ENCODE measurements at regions not wholly inside any gene's neighbourhood (a gene's known extent, or its start where the extent isn't known, plus 50 kb on each side); places are given as distances from the start of the nearest gene placed in this dataset.
"Not testable (repeated sequence)": the region's sequence is repeated elsewhere in the genome, so short reads cannot be mapped to it uniquely, and the experiment has no call there.

- no peak for FAIRE-seq
- no peaks in the 10 kb centered on the region for H4K20me1 ChIP-seq (ENCODE audit: control insufficient read depth, extremely low read depth, insufficient read depth, low read length)
- dilution Hi-C loops (cut with MboI; ENCODE audit: extremely low pct_ligation_motif_present, low sequenced_read_pairs), result no loop called here
Observed at GRCh38 chr7:66523409-66523808, 105.3 kb upstream of the KCTD7 start.

GRCh38 chr7:66524738-66525137, 103.9 kb upstream of the KCTD7 start:
- dilution Hi-C loops (cut with MboI; ENCODE audit: extremely low pct_ligation_motif_present, low sequenced_read_pairs), result no loop called here
- Histone ChIP-seq H3K9me1 (ENCODE audit: control insufficient read depth, extremely low read depth, insufficient read depth, low read length) (no peaks in the 10 kb centered on the region), H2AFZ (ENCODE audit: control insufficient read depth, low read length) (no peak overlapping the region), H3K27ac (ENCODE audit: control insufficient read depth, insufficient read depth, low read length) (no peak overlapping the region), H3K4me1 (ENCODE audit: control insufficient read depth, extremely low read depth, insufficient read depth, low read length) (no peaks in the 10 kb centered on the region), H3K4me3 (ENCODE audit: control insufficient read depth in 2 of 3, extremely low read depth in 1 of 3, insufficient read depth in 2 of 3, low read depth in 1 of 3, low read length in 3 of 3) (no peak overlapping the region), H3K9me3 (ENCODE audit: control insufficient read depth, low read depth, low read length) (no peaks in the 10 kb centered on the region), H3K36me3 (ENCODE audit: control insufficient read depth in 2 of 2, extremely low read depth in 1 of 2, insufficient read depth in 2 of 2, low read length in 2 of 2) (peaks cover 0 to 1% of the 10 kb centered on the region in 2 experiments), H3K79me2 (ENCODE audit: control insufficient read depth, insufficient read depth, low read length) (no peaks in the 10 kb centered on the region), H3K27me3 (ENCODE audit: control insufficient read depth, extremely low read depth, insufficient read depth, low read length) (no peaks in the 10 kb centered on the region), H4K20me1 (ENCODE audit: control insufficient read depth, extremely low read depth, insufficient read depth, low read length) (no peaks in the 10 kb centered on the region), H3K4me2 (ENCODE audit: control insufficient read depth, extremely low read depth, insufficient read depth, low read depth, low read length) (no peak overlapping the region), H3K9ac (ENCODE audit: control insufficient read depth, extremely low read depth, insufficient read depth, low read length) (no peak overlapping the region)
- FAIRE-seq (no peak), DNase-seq (ENCODE audit: low read depth, low spot score) (no peak)
- TF ChIP-seq EZH2 (IDR thresholded peaks at IDR 0.05; ENCODE audit: low read length) (no peak), CTCF (optimal IDR thresholded peaks at IDR 0.05 in 1 of 3, IDR thresholded peaks at IDR 0.05 in 1 of 3, conservative IDR thresholded peaks at IDR 0.05 in 1 of 3; ENCODE audit: extremely low read depth in 1 of 3, insufficient read depth in 2 of 3, low read length in 3 of 3) (no peak)

More at GRCh38 chr7:66523409-66523808, 105.3 kb upstream of the KCTD7 start:
- Histone ChIP-seq H3K27ac (ENCODE audit: control insufficient read depth, insufficient read depth, low read length) (no peak overlapping the region), H3K27me3 (ENCODE audit: control insufficient read depth, extremely low read depth, insufficient read depth, low read length) (no peaks in the 10 kb centered on the region), H3K4me2 (ENCODE audit: control insufficient read depth, extremely low read depth, insufficient read depth, low read depth, low read length) (no peak overlapping the region), H3K4me3 (ENCODE audit: control insufficient read depth in 2 of 3, extremely low read depth in 1 of 3, insufficient read depth in 2 of 3, low read depth in 1 of 3, low read length in 3 of 3) (no peak overlapping the region), H3K4me1 (ENCODE audit: control insufficient read depth, extremely low read depth, insufficient read depth, low read length) (no peaks in the 10 kb centered on the region), H3K36me3 (ENCODE audit: control insufficient read depth in 2 of 2, extremely low read depth in 1 of 2, insufficient read depth in 2 of 2, low read length in 2 of 2) (no peaks in the 10 kb centered on the region), H3K79me2 (ENCODE audit: control insufficient read depth, insufficient read depth, low read length) (no peaks in the 10 kb centered on the region), H3K9ac (ENCODE audit: control insufficient read depth, extremely low read depth, insufficient read depth, low read length) (no peak overlapping the region), H2AFZ (ENCODE audit: control insufficient read depth, low read length) (no peak overlapping the region), H3K9me3 (ENCODE audit: control insufficient read depth, low read depth, low read length) (no peaks in the 10 kb centered on the region), H3K9me1 (ENCODE audit: control insufficient read depth, extremely low read depth, insufficient read depth, low read length) (no peaks in the 10 kb centered on the region)
- no peak for DNase-seq (ENCODE audit: low read depth, low spot score)
- TF ChIP-seq EZH2 (IDR thresholded peaks at IDR 0.05; ENCODE audit: low read length) (no peak), CTCF (optimal IDR thresholded peaks at IDR 0.05 in 1 of 3, IDR thresholded peaks at IDR 0.05 in 1 of 3, conservative IDR thresholded peaks at IDR 0.05 in 1 of 3; ENCODE audit: extremely low read depth in 1 of 3, insufficient read depth in 2 of 3, low read length in 3 of 3) (no peak)

GRCh38 chr7:66526782-66527181, 101.9 kb upstream of the KCTD7 start:
- H3K9me1 ChIP-seq (ENCODE audit: control insufficient read depth, extremely low read depth, insufficient read depth, low read length); H3K4me3 ChIP-seq (ENCODE audit: control insufficient read depth in 2 of 3, extremely low read depth in 1 of 3, insufficient read depth in 2 of 3, low read depth in 1 of 3, low read length in 3 of 3); H3K27me3 ChIP-seq (ENCODE audit: control insufficient read depth, extremely low read depth, insufficient read depth, low read length); H4K20me1 ChIP-seq (ENCODE audit: control insufficient read depth, extremely low read depth, insufficient read depth, low read length); H3K27ac ChIP-seq (ENCODE audit: control insufficient read depth, insufficient read depth, low read length); H3K4me2 ChIP-seq (ENCODE audit: control insufficient read depth, extremely low read depth, insufficient read depth, low read depth, low read length); H3K9me3 ChIP-seq (ENCODE audit: control insufficient read depth, low read depth, low read length); DNase-seq (ENCODE audit: low read depth, low spot score); dilution Hi-C loops (cut with MboI; ENCODE audit: extremely low pct_ligation_motif_present, low sequenced_read_pairs); H3K9ac ChIP-seq (ENCODE audit: control insufficient read depth, extremely low read depth, insufficient read depth, low read length); H3K79me2 ChIP-seq (ENCODE audit: control insufficient read depth, insufficient read depth, low read length); H3K36me3 ChIP-seq (ENCODE audit: control insufficient read depth in 2 of 2, extremely low read depth in 1 of 2, insufficient read depth in 2 of 2, low read length in 2 of 2); FAIRE-seq; H3K4me1 ChIP-seq (ENCODE audit: control insufficient read depth, extremely low read depth, insufficient read depth, low read length); H2AFZ ChIP-seq (ENCODE audit: control insufficient read depth, low read length): not testable (repeated sequence)
